Activated gamma-delta T cell treated with Interleukin-2 at 50 U/mL for 16 hours (primary cell): ENCODE measurements at regions not wholly inside any gene's neighbourhood (a gene's known extent, or its start where the extent isn't known, plus 50 kb on each side); places are given as distances from the start of the nearest gene placed in this dataset.

ENCODE experiments used
- DNase-seq: peaks from one replicate; pipeline ENCODE4 v3.0.0-alpha.2; 2020

DNA sequence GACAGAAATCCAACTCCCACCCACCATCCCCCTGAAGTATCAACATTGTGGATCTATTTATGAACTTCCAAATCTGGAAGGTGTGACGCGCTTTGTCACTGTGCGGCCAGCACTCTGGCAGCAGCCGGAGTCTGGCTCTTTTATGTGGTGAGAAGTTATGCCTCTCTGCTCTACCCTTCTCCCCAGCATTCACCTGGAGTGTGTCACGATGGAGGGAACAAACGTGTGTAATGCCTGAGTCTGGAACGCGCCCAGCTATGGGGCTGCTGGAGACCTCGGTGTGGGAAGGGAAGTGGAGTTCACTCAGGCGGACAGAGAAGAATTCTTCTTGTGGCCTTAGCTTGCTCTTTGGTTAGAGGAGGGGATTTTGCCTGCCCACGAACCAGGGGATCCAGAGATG, 222.1 kb upstream of the RPL34 start:
- no peak for DNase-seq

DNA sequence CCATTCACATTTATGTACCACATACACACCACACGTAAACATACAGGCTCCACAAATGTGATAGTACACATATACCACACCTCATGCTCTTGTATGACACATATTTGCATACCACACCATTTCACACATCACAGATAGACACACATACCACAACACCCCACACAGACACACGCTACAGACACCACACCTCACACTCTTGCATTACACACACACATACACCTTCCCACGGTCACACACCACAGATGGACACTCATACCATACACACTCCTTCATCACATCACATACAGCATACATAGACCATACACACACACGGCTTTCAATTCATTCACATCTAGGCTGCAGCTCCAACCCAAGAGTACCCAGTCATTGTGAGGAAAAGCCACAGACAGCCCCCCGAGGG, 222.5 kb upstream of the RPL34 start:
- DNase-seq: no peak

GRCh38 chr4:108396900-108397497, 223.4 kb upstream of the RPL34 start:
- DNase-seq: no peak

DNA sequence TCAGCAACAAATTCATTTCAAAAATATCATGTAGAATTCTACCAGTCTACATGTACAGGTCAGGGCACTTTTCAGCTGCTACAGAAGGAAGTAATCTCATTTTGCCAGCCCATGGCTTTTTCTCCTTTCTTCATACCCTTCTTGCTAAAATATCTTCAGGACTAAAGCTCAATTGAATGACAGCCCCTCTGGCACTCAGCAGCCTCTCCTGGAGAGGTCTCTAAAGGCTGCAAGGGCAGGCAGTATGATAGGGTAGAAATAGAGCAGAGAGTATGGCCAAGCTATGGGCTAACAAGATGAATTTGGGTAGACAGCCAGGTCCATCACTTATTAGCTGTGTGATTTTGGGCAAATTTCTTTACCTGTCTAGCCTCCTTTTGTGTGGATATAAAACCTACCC, 224.6 kb upstream of the RPL34 start:
- no peak for DNase-seq

DNA sequence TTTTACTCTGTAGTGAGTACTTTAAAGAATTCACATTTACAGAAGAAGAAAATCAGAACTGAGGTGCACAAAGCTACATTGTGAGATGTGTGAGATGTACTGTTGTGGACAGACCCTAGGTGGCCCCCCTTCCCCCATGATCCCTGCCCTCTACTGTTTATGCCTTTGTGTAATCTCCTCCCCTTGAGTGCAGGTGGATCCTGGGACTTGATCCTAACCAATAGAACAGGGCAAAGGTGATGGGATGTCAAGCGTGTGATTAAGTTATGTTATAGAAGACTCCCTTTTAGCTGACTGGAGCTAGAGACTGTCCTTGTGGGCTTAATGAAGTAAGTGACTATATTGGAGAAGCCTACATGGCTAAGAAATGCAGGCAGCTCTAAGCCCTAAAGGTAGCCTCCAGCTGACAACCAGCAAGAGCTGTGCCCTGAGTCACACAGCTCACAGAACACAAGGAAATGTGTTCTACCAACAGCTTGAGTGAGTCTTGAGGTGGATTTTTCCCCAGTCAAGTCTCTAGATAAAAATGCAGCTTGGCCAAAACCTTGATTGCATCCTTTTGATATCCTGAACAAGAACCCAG, 225.2 kb upstream of the LEF1 start:
- DNase-seq: no peak

GRCh38 chr4:108391701-108392455, 223.1 kb upstream of the LEF1 start:
- no peak for DNase-seq

GRCh38 chr4:108385076-108385475, 216.3 kb upstream of the LEF1 start:
- DNase-seq: no peak

DNA sequence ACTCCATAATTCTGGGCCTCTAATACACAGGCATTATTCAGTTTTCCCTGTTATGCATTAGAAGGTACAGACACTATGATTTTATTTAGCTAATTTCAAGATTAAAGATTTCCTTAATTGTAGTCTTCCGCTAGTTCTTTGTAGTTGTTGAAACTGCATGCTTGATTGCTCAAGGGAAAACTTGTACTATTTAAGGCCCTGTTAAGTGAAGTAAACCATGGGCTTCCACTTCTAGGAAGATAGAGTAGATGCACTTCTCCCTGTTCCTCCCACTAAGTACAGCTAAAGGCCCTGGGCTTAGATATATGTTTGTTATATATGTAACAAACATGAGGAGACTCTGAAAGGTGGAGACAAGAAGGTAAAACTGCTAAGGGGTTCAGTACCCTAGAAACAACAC, 215.8 kb upstream of the LEF1 start:
- no peak for DNase-seq

DNA sequence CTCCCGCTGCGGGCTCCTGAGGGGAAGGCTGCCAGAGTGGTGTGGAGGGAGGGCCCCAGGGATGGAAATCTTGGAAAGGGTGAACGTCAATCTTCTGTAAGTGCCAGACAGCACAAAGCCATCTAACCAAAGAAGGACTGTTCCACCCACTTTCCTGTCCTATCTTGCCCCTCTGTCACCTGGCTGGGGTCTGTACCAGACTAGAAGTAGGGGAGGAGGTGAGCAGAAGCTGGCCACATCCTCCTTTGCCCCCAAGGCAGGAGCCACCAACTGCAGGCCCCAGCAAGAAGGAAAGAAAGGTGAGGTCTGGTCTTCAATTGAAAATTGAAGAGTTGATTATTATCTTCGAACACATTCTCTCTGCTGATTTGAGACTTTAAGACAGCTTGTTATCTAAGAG, 214.4 kb upstream of the LEF1 start:
- DNase-seq: no peak

- no peak for DNase-seq
These were observed 214.0 kb upstream of the LEF1 start for GRCh38 chr4:108382751-108383150.

DNA sequence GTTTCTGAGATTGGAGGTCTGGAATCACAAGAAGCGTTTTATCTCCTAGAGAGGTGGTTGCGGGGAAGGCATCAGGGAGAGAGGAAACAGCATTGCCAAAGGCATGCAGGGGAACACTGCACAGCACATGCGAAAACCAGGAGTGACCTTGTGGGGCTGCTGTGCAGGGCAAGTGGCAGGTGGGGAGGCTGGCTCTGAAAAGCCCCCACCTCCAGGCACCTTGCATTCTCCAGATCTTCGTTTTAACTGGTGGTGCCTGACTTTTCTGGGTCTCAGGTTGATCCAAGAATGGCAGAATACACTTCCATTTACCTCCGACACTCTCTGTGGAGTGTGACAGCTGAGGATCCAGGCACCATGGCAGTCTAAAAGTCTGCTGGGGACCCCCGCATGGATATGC, 209.4 kb upstream of the LEF1 start:
- no peak for DNase-seq

GRCh38 chr4:108377021-108377420, 208.3 kb upstream of the LEF1 start:
- DNase-seq: no peak

DNA sequence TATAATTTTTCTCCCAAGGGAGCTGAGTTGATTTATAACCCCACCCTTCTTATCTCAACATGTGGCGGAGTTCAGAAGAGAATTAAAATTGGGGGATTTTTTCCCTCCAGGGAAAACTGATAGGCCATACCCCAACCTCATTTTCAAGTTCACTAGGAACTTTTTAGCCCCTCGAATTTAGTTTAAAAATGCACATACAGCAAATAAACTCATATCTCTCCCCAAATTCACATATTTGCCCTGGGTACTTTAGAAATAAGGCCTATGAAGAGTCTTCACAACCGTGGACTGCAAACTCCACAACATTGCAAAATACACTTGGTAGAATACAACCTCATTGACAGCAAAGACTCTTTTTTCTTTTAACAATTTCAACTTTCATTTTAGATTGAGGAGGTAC, 206.7 kb upstream of the LEF1 start:
- DNase-seq: no peak

- DNase-seq: peak; percentile 17
These were observed 203.9 kb upstream of the LEF1 start for GRCh38 chr4:108372681-108373080.

- no peak for DNase-seq
These were observed 202.6 kb upstream of the LEF1 start for GRCh38 chr4:108371282-108371681.

DNA sequence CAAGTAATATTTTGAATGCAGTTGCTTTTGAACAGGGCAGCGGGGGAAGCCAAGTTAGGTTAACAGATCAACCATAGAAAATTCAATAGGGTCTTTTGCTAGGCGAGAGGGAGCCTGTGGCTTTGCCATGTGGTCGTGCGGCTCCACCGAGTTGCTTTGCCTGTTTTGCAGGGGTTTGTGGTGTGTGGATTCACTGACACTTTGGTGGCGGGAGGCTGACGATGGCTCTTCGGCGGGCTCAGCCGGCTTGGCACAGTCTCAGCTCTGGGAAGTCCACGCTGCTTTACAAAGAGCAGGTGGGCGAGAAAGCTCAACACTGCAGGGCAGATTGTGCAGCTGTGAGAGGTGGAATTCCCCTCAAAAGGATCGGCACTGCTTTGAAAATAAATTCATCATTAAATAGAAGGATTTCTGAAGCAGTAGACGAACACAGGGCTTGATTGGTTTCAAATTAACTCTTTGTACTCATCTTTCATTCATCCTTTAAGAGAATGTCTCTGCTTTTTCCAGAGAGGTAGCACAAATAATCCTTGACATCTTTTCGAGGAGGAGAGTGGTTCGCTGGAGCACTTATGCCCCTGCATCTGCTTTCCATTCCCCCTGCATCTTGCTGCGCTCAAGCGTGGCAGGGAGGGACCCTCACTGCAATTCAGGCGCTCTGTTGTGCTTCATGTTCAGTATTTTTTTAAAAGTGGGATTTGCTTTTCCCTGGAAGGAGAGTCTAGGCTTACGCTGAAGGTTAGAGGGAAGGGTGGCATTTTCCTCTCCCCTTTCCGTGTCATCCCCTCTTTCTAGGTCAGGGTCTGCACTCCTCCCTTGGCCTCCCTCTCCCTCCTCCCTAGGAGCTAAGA, 201.8 kb upstream of the LEF1 start:
- DNase-seq: peak; percentile 20

GRCh38 chr4:108369035-108369655, 200.4 kb upstream of the LEF1 start:
- DNase-seq: no peak

DNA sequence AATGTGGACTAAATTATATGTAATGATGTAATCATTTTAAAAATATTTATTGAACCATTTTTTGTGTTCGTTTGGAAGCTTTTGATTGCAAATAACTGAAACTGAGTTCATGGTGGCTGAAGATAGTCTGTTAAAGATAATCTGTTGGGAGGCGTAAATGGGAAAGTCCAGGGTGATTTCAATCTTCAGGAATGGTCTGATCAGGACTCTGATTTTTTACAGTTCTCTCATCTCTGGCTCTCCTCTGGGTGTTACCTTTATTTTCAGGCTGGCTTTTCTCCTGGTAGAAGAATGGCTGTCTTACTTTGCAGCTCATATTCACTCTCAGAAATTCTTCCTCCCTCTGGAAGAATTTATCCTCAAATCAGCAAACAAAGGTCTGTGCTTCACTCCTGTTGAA, 199.0 kb upstream of the LEF1 start:
- no peak for DNase-seq

GRCh38 chr4:108366716-108367115, 198.0 kb upstream of the LEF1 start:
- DNase-seq: no peak

- DNase-seq: no peak
These were observed 196.8 kb upstream of the LEF1 start for GRCh38 chr4:108365551-108365950.

GRCh38 chr4:108361886-108362285, 193.2 kb upstream of the LEF1 start:
- no peak for DNase-seq

GRCh38 chr4:108361446-108361820, 192.7 kb upstream of the LEF1 start:
- DNase-seq: no peak

DNA sequence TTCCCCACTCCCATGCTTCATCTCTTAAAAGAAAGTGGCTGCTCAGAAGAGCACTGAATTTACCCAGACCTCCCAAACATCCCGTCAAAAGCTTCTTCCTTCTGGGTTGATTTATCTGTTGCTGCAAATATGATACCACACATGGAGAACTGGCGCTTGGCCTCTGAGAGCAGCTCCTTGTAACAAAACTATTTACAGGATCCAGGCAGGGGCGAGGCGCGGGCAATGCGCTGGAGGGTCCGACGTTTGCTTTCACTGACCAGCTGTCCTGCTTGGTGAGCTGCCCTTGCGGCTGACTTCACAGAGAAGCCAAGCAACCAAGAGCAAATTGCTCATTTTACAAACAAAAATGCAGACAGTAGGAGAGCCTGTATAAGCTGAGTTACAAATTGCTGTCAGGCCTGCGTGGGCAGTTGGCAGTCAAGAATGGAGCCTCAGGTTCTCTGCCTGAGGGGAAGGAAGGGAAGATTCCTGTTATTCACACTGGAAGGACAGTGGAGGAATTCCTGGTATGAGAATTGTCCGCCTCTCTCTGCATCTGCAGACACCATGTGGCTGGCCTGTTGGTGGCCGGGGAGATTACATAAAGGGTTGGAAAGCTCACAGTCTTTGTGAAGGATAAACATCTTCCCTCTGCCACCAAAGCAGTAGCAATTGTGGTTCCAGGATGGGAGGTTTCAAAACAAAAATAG, 192.2 kb upstream of the LEF1 start:
- DNase-seq: no peak
